A549 (cell line): ENCODE measurements at regions not wholly inside any gene's neighbourhood (a gene's known extent, or its start where the extent isn't known, plus 50 kb on each side); places are given as distances from the start of the nearest gene placed in this dataset.

Source experiments
- ATAC-seq, 2 experiments: fragments of 200-7000 bp in 1 of 2; fragments of >200 bp in 1 of 2; cut with Nextera tagmentation in 1 of 2; cut with Tn5 transposase in 1 of 2; 3 replicates each; pipeline versions ENCODE4 v1.8.0 to v1.9.1; 2018 to 2020; ENCODE audit warnings: mild to moderate bottlenecking in 1 of 2, moderate library complexity in 1 of 2
- CTCF ChIA-PET: fragments of 300-600 bp; sonication (Branson Sonifier 250); formaldehyde crosslinking; extraction: SDS; loops from one replicate; lab custom pipeline; 2021; ENCODE audit warnings: antibody characterized with exemption, inconsistent platforms; lab: Yijun Ruan, JAX
- POLR2A ChIA-PET: fragments of 350-600 bp; formaldehyde crosslinking; extraction: SDS; loops from one replicate; lab custom pipeline; 2021; ENCODE audit warnings: antibody characterized with exemption, inconsistent platforms; lab: Yijun Ruan, JAX
- DNase-seq, 2 experiments: peaks; one replicate each; pipeline versions ENCODE4 v3.0.0 to v3.0.0-alpha.2; 2011 to 2016; ENCODE audit warnings: low read depth in 1 of 2, low spot score in 1 of 2
- FAIRE-seq: peaks from 2 replicates; lab custom pipeline; 2011; peaks lifted over from hg19 to GRCh38; lab: Jason Lieb, UNC
- H3K27ac ChIP-seq, 2 experiments: fragments of >200 bp; sonication (Bioruptor Twin); formaldehyde crosslinking; 3 replicates each; pipeline ENCODE4 v1.5.1; 2016 to 2017
- H3K4me1 ChIP-seq: fragments of >200 bp; sonication (Bioruptor Twin); formaldehyde crosslinking; 3 replicates; pipeline ENCODE4 v1.6.1; 2016
- H3K4me2 ChIP-seq: fragments of >200 bp; sonication (Bioruptor Twin); formaldehyde crosslinking; 3 replicates; pipeline ENCODE4 v1.6.1; 2016
- H3K4me3 ChIP-seq: fragments of >200 bp; sonication (Bioruptor Twin); formaldehyde crosslinking; 3 replicates; pipeline ENCODE4 v1.5.1; 2016
- H3K9me3 ChIP-seq: fragments of >200 bp; sonication (Bioruptor Twin); formaldehyde crosslinking; 3 replicates; pipeline ENCODE4 v1.6.1; 2016
- ATOH8 ChIP-seq: fragments of 250-450 bp; sonication (Bioruptor Pico); IDR thresholded peaks from 2 replicates; pipeline ENCODE4 v1.5.0; 2020; ENCODE audit warnings: low read depth, mild to moderate bottlenecking, moderate library complexity
- CBX2 ChIP-seq: fragments of 200-600 bp; sonication (generic); IDR thresholded peaks from 2 replicates; pipeline ENCODE4 v1.6.1; 2016; ENCODE audit warnings: low read depth, mild to moderate bottlenecking, borderline replicate concordance
- EHMT2 ChIP-seq: fragments of 200-600 bp; sonication (generic); IDR thresholded peaks from 2 replicates; pipeline ENCODE4 v1.6.1; 2016; ENCODE audit warnings: antibody characterized with exemption, low read depth, mild to moderate bottlenecking, moderate library complexity
- ELK1 ChIP-seq: fragments of 150-350 bp; IDR thresholded peaks from 2 replicates; pipeline ENCODE4 v1.6.1; 2014; ENCODE audit warnings: low read depth, mild to moderate bottlenecking, low read length
- EP300 ChIP-seq, 2 experiments: fragments of >200 bp; sonication (Bioruptor Twin); formaldehyde crosslinking; IDR thresholded peaks; 2 replicates in 1 of 2; 3 replicates in 1 of 2; pipeline ENCODE4 v1.6.1; 2016 to 2017
- FOSL2 ChIP-seq, 2 experiments: fragments of 450-650 bp in 1 of 2; fragments of >200 bp in 1 of 2; sonication (Bioruptor Twin) in 1 of 2; formaldehyde crosslinking; IDR thresholded peaks; 2 replicates each; pipeline versions ENCODE4 v1.5.0 to v1.6.1; 2016 to 2020; ENCODE audit warnings: mild to moderate bottlenecking in 1 of 2, moderate library complexity in 1 of 2
- FOXS1 ChIP-seq: fragments of 250-450 bp; sonication (Bioruptor Pico); IDR thresholded peaks from 2 replicates; pipeline ENCODE4 v1.5.0; 2020; ENCODE audit warnings: mild to moderate bottlenecking, moderate library complexity
- HMGXB4 ChIP-seq: fragments of 250-450 bp; sonication (Bioruptor Pico); IDR thresholded peaks from 2 replicates; pipeline ENCODE4 v1.5.0; 2021; ENCODE audit warnings: mild to moderate bottlenecking, moderate library complexity, borderline replicate concordance
- HOXB5 ChIP-seq: fragments of 250-450 bp; sonication (Bioruptor Pico); IDR thresholded peaks from 2 replicates; pipeline ENCODE4 v1.5.0; 2020; ENCODE audit warnings: mild to moderate bottlenecking, moderate library complexity
- JUN ChIP-seq, 2 experiments: fragments of >200 bp; sonication (Bioruptor Twin); formaldehyde crosslinking; IDR thresholded peaks; 2 replicates in 1 of 2; 3 replicates in 1 of 2; pipeline ENCODE4 v1.6.1; 2016 to 2017
- KDM1A ChIP-seq: fragments of 200-600 bp; sonication (generic); IDR thresholded peaks from 2 replicates; pipeline ENCODE4 v1.6.1; 2016; ENCODE audit warnings: low read depth, mild to moderate bottlenecking
- MAFK ChIP-seq: fragments of 450-650 bp; IDR thresholded peaks from 2 replicates; pipeline ENCODE4 v1.6.1; 2014; ENCODE audit not compliant: partially characterized antibody
- MAX ChIP-seq: IDR thresholded peaks from 2 replicates; pipeline ENCODE4 v1.6.1; 2012
- MYC ChIP-seq: IDR thresholded peaks from 2 replicates; pipeline ENCODE4 v1.6.1; 2012; ENCODE audit warnings: mild to moderate bottlenecking, inconsistent platforms, low read length, improper control_type of control experiment, borderline replicate concordance
- NPAS2 ChIP-seq: fragments of 250-450 bp; sonication (Bioruptor Pico); IDR thresholded peaks from 2 replicates; pipeline ENCODE4 v1.8.0; 2022; ENCODE audit warnings: mild to moderate bottlenecking, moderate library complexity, borderline replicate concordance
- PHF8 ChIP-seq: fragments of 200-600 bp; sonication (generic); IDR thresholded peaks from 2 replicates; pipeline ENCODE4 v1.6.1; 2016; ENCODE audit warnings: low read depth, mild to moderate bottlenecking, antibody characterized with exemption, moderate library complexity, borderline replicate concordance
- POLR2A ChIP-seq: IDR thresholded peaks from 2 replicates; pipeline ENCODE4 v1.6.1; 2012; ENCODE audit warnings: mild to moderate bottlenecking, low read length
- RAD21 ChIP-seq, 2 experiments: fragments of >200 bp in 1 of 2; sonication (Bioruptor Twin) in 1 of 2; formaldehyde crosslinking in 1 of 2; IDR thresholded peaks in 1 of 2; conservative IDR thresholded peaks in 1 of 2; 2 replicates in 1 of 2; 3 replicates in 1 of 2; pipeline ENCODE4 v1.6.1; 2012 to 2018; ENCODE audit warnings: inconsistent platforms in 1 of 2
- RARB ChIP-seq: fragments of 250-450 bp; sonication (Bioruptor Pico); IDR thresholded peaks from 2 replicates; pipeline ENCODE4 v1.8.0; 2021; ENCODE audit warnings: mild to moderate bottlenecking, moderate library complexity
- RCOR1 ChIP-seq: fragments of 150-350 bp; IDR thresholded peaks from 2 replicates; pipeline ENCODE4 v1.6.1; 2014; ENCODE audit warnings: antibody characterized with exemption, low read length, low read depth
- TFCP2L1 ChIP-seq: fragments of 250-450 bp; sonication (Bioruptor Pico); IDR thresholded peaks from 2 replicates; pipeline ENCODE4 v1.5.0; 2021; ENCODE audit warnings: mild to moderate bottlenecking
- USF2 ChIP-seq: fragments of 450-650 bp; IDR thresholded peaks from 2 replicates; pipeline ENCODE4 v1.6.1; 2014; ENCODE audit warnings: antibody characterized with exemption
- ZC3H11A ChIP-seq: fragments of 450-650 bp; IDR thresholded peaks from 2 replicates; pipeline ENCODE4 v1.6.1; 2014; ENCODE audit warnings: antibody characterized with exemption, mild to moderate bottlenecking
- ZFP36 ChIP-seq: fragments of 450-650 bp; IDR thresholded peaks from 2 replicates; pipeline ENCODE4 v1.6.1; 2014; ENCODE audit warnings: borderline replicate concordance; ENCODE audit not compliant: partially characterized antibody
- WGBS: methylation state at CpG from one replicate; pipeline ENCODE4 v1.1.6; 2017; ENCODE audit errors: missing lambda C conversion rate; 5-methylcytosine and 5-hydroxymethylcytosine counted together

- ATAC-seq (no peak), FAIRE-seq (no peak), DNase-seq (no peak)
- CTCF ChIA-PET = no interaction called here
- no peak overlapping the region for H3K4me3 ChIP-seq
- no peak overlapping the region for H3K4me2 ChIP-seq
- H3K27ac ChIP-seq = no peak overlapping the region
- no peaks in the 10 kb centered on the region for H3K9me3 ChIP-seq
- no peak for TF ChIP-seq FOXS1
- TF ChIP-seq MAX = no peak
- TF ChIP-seq PHF8 = no peak
- TF ChIP-seq TFCP2L1 (CRISPR knock-in tag) = no peak
- no peak for TF ChIP-seq USF2
- no peak for TF ChIP-seq KDM1A
- TF ChIP-seq, all 56 proteins: peak for 0
- WGBS = 48% methylated on average over 5 of the region's 5 CpGs
- POLR2A ChIA-PET = interaction anchor here (0.6 kb wide), 1 partner anchor 774 kb away, joined by 5 read pairs; no protein-coding TSS in a partner anchor
- no peaks in the 10 kb centered on the region for H3K4me1 ChIP-seq
These were observed 288.5 kb upstream of the TUT7 start for GRCh38 chr9:86642721-86643120.

- DNase-seq (no peak), FAIRE-seq (no peak), ATAC-seq (no peak)
- H3K9me3 ChIP-seq = no peaks in the 10 kb centered on the region
- no peak for TF ChIP-seq EP300 (IDR thresholded peaks at IDR 0.05)
- no peak for TF ChIP-seq HMGXB4
- TF ChIP-seq ELK1 = no peak
- TF ChIP-seq ZFP36 = no peak
- TF ChIP-seq RAD21 (conservative IDR thresholded peaks at IDR 0.05 in 1 of 2, IDR thresholded peaks at IDR 0.05 in 1 of 2) = no peak
- no peak for TF ChIP-seq MAFK
- no peak for TF ChIP-seq NPAS2 (CRISPR knock-in tag)
- TF ChIP-seq ATOH8 = no peak
- TF ChIP-seq PHF8 = no peak
- no peak for TF ChIP-seq POLR2A
- TF ChIP-seq USF2 = no peak
- TF ChIP-seq RARB (CRISPR knock-in tag) = no peak
- TF ChIP-seq HOXB5 = no peak
- TF ChIP-seq MYC = no peak
- no peak for TF ChIP-seq FOSL2 (IDR thresholded peaks at IDR 0.05)
- no peak for TF ChIP-seq FOSL2 (CRISPR knock-in tag; IDR thresholded peaks at IDR 0.05)
- TF ChIP-seq ZC3H11A = no peak
- TF ChIP-seq CBX2 = no peak
- no peak for TF ChIP-seq JUN (IDR thresholded peaks at IDR 0.05)
- no peak for TF ChIP-seq RCOR1
- TF ChIP-seq EHMT2 = no peak
- whole genome bisulfite sequencing = 49% methylated on average over 3 of the region's 3 CpGs
- no peaks in the 10 kb centered on the region for H3K4me1 ChIP-seq
- no peak overlapping the region for H3K4me3 ChIP-seq
- POLR2A ChIA-PET = no interaction called here
- CTCF ChIA-PET = no interaction called here
- no peak overlapping the region for H3K4me2 ChIP-seq
- no peak overlapping the region for H3K27ac ChIP-seq
These were observed 287.8 kb upstream of the TUT7 start for GRCh38 chr9:86641970-86642369.
